HG03196 (cell line): ENCODE measurements at regions not wholly inside any gene's neighbourhood (a gene's known extent, or its start where the extent isn't known, plus 50 kb on each side); places are given as distances from the start of the nearest gene placed in this dataset.

Experiments
- ATAC-seq: cut with Tn5 transposase; IDR thresholded peaks from one replicate; pipeline ENCODE4 v1.9.1; 2021; ENCODE audit not compliant: unreplicated experiment

DNA sequence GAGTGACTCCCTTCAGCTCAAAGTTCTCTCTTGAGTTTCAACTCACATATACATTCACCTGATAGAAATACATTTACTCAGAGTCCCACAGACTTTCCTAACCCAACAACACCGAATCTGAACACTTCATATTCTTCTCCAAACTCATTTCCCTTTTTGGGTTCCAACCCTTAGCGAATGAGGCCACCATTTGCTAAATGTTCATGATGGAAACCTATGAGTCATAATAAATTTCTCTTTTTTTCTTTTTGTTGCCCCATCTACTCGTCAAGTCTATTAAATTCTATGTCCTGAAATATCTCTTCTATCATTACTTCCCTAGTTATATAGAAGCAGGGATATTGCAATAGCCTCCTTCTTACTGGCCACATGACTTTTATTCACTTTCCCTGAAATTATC, 100.1 kb downstream of the HLX start:
- no peak for ATAC-seq

DNA sequence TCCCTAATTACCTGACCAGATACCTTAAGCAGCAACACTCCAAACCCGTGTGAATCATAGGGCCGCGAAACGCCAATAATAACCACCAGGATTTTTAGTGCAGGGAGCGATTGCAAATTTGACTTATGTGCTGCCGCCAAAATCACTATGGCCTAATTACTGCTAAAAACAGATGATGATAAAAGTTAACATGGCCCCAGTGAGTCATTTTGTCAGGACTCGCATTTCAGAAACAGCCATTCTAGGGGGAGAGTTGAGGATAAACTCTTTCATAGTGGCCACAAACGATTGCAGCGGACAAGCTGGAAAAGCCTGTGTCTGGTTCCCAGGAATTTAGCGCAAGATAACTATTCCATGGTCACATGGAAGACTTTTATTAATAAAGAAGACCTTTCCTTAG, 103.4 kb downstream of the HLX start:
- ATAC-seq, result no peak

DNA sequence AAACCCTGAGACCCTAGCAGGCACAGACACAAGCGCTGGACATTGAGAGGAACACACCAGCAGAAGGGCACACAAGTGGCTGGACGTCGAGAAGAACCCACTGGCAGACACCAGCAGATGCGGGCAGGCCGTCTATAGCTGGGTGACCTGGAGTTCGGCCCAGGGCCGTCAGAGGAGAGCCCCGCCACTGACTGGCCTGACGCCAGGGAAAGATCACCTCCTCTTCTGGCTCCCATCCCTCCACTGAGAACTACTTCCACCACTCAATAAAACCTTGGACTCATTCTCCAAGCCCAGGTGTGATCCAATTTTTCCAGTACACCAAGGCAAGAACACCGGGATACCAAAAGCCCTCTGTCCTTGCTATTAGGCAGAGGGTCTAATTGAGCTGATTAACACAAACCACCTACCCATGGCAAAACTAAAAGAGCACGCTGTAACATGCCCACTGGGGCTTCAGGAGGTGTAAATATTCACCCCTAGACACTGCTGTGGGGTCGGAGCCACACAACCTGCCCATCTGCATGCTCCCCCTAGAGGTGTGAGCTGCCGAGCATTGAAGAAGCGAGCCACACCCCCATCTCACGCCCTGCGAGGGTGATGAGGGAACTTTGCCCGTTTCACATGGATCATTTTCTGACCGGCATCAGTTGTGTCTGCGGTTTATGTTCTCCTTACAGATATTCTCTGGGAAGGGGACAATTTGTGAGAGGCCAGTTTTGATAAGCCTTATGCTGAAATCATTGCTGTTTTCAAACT, 104.8 kb downstream of the HLX start:
- no peak for ATAC-seq

DNA sequence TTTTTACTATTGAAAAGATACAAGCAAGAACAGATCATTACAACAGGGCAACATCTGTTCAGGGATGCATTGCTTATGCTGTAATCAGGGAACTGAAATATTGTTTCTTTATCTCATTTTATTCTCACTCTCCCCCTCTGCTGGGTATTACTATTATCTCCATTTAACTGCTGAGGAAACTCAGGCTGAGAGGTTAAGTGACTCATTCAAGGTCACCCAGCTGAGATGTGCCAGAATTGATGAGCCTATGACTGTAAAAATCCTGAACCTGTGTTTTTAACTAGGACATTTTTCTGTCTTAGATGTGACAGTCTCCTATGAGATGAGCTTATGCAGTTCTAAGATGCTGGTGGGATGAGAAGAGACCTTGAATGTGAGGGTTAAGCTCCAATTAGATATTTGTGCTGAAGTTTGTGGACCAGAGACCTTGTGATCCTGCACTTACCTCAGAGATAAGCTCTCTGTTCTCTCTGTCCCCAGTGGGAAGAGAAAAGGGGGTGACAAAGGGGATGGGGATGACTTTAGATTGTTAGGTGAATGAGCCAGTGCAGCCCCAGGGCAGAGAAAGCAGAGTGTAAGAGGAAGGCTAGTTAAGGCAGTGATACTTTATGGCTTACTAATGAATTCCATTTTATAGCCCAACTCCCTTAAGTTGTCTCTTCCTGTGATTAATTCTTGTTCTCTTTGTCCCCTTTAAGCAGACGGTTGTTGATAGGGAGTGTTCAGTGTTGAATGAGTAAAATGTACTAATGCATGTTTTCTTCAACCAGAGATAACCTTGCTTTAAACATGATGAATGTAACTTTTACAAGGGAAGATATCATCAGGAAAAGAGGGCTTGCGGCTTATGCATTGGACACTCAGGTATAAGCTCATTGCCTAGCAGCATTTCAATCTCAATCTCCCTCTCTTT, 111.4 kb downstream of the HLX start:
- ATAC-seq, result no peak

DNA sequence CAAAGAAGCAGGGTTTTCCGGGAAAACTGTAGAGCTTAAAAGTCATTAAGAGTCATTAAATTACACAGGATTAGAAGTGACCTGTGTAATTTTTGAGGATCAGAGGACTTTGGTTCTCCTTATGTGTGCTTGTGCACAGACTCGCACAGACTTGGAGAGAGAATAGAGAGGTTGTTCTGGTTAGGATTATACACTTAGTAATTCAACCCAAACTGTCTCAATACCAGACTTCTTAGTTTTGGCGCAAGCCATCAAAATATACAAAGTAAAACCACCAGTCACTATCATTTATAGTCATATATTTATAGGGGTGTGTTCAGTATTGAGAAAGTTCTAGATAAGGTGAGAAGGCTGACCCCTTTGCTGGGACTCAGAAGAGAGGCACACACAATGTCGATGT, 112.3 kb downstream of the HLX start:
- ATAC-seq, result no peak

DNA sequence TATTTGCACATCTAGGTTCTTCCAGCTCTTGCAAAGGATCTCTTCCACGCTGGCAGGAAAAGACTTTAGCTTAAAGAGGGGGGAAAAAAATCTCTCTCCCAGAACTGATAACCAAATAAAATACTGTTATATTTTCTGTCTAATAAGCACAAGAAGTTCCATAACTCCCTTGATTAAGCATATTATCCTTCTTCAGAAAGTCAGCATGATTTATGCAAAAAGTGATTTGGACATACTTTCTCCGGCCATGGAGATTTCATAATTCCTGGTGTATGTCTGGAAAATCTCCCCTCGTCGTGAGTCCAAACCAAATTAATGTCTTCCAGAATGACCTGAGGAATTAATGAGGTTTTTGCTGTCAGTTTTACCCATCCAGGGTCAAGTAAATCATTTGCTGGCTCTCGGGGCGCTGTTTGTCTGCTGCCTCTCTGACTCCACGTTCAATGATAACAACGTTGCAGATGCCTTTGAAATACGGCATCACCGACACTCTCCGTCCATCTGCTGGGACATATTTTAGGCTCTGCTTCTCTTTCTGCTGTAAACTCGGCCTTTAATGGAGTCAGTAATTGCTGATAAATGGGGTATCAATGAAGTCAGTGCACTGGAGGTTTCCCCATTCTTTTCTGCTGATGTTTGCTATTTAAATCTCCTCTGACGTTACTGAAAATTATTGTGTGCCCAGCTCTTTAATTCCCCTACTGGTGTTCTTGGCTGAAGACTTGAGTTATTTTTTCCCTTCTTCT, 112.9 kb downstream of the HLX start:
- no peak for ATAC-seq

DNA sequence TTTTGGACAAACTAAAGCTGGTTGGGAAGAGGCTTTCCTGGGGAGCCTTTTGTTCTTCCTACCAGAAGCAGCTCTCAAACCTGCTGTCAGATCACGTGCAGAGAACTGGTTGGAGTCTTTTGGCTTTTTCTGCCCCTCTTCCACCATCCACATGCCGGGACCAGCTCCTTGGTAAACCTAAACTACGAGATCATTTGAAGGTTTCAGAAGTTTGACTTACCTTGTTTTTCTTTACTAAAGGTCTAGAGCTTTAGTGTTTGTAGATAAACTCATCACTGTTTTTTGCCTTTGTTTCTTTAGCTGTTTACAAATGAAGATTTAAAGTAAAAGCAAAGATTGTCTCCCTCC, 113.4 kb downstream of the HLX start:
- ATAC-seq, result no peak

DNA sequence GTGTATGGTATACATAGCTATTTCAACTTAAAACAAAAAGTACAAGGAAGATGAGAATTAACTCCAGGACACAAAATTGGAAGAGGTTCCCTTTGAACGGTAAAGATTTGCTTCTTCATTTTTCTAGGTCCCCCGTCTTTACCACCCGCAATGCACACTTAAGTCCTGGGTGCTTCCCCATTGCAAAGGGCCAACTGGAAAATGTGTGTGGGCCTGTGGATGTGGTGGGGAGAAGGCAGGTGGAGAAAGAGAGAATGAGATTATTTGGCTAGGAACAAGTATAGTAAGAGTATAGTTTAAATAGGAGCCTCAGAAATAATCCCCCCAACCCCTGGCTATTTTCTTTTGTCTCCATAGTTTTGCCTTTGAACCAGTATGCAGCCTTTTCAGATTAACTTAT, 115.4 kb downstream of the HLX start:
- no peak for ATAC-seq

DNA sequence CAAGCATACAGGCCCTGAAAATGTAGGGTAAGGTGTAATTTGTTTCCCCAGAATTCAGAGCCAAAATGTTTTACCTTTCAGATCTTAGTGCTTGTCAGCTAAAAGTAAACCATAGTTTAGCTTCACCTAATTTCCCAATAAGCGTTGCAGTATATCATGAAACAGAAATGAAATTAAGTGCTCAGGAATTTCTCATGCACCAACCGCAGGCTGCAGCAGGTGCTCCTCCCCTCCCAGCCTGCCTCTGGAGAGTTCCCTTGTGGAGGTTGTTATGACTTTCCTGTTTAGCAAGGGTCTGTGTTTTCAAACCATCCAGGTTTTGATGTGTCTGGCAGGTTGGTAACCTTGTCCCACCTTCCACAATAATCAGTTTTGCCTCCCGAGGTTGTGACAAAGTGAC, 118.5 kb downstream of the HLX start:
- ATAC-seq, result no peak

DNA sequence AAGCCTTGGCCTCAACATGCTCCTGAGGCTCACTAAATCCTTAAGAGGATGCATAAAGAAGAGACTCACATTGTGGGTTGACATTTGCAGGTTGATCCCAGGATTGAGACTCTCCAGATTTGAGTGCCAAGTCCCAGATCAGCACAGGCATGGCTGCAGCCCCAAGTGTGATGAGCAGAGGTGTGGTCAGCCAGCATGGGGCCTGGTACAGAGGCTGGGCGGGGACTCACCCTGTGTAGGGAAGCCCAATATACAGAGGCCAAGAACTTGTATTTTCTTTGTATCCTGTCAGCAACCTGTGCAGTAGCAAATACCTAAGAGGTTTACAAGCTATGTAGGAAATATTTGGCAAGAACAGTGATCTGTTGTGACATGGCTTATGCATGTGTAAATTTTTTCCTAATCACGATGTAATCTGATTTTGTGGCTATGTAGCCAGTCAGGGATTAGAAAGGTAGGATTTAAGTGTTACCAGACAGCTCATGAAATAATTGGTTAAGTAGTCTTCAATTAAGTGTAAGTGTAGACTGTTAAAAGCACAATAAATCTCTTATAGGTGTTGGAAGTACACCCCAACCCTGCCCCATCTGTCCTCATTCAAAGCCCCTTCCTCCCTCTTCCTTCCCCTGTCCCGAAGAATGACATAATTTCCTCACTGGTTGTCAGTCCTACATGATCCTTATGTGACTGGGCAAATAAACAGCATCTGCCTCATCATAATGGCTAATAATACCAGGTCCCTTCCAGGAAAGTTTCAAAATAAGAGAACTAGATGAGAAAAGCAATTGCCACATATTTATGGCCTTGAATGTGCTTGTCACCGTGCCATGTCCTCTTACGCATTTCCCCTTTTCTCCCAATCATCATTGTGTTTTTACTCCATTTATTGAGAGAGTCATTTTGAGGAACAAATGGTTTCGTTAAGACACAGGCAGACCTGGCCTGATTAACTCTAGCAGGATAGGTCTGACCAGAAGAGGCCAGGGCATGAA, 120.9 kb downstream of the HLX start:
- no peak for ATAC-seq

DNA sequence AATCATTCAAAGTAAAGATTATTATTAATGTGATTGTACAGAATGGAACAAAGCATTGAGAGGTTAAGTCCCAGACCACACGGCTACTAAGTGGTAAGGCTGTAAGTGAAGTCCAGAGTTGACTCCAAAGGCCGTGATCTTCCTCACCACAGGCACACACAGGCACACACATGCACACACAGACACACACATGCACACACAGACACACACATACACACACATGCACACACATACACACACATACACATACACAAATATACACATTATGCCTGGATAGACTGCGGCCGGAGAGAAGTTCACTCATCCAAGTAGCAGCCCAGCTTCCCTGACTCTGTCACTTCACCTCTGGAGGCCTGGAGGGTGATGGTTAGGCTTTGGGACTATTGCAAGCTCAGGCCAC, 121.9 kb downstream of the HLX start:
- no peak for ATAC-seq

DNA sequence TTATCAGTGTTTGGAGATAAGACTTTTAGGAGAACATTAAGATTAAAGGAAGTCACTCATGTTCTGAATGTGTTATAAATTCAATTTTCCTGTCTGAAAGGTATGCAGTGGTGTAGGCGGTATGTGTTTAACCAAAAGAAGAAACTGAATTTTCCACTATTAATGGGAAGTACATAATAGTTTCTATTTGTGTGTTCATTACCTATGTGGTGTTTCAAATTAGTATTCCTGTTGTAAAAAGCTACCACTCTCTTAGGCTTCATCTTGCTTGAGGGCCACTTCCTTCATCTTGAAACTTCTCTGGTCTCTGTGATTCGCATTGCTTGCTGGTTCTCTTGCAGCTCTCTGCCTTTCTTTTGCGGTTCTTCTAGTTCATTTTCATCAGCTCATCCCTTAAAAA, 123.4 kb downstream of the HLX start:
- no peak for ATAC-seq

DNA sequence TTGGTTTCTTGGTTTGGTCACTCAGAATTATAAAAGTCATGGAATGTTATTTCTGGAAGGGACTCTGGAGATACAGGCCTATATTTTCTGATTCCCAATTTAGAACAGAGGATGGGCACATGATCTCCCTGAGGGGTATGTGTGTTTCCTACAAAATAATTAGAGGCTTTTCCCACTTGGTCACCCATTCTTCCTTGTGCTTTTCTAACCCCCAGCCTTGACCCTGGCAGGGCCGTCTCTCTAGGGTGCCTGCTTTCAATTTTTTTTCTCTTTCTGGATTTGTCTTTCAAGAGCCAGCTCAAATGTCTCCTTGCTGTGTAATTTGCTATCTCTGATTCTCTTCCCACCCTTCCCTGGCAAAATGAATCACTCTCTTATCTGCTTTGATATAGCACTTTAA, 131.9 kb downstream of the HLX start:
- ATAC-seq, result no peak

DNA sequence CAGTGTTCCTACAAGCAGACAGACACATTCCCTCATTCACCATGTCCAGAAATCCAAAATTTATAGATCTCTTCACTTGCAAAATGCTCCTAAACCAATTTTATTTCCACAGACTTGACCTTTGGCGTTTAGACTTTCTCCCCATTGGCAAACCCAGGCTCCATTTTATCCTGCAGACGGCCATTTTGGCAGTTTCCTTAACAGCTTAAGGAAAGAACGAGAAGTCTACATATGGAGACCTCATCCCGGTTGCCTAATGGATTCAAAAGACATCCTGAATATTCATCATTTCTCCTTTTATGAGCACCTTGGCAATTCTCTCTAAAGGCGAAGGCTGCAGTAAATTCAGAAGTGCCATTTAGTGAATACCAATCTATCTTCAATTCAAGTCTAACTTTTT, 132.9 kb downstream of the HLX start:
- ATAC-seq, result no peak

DNA sequence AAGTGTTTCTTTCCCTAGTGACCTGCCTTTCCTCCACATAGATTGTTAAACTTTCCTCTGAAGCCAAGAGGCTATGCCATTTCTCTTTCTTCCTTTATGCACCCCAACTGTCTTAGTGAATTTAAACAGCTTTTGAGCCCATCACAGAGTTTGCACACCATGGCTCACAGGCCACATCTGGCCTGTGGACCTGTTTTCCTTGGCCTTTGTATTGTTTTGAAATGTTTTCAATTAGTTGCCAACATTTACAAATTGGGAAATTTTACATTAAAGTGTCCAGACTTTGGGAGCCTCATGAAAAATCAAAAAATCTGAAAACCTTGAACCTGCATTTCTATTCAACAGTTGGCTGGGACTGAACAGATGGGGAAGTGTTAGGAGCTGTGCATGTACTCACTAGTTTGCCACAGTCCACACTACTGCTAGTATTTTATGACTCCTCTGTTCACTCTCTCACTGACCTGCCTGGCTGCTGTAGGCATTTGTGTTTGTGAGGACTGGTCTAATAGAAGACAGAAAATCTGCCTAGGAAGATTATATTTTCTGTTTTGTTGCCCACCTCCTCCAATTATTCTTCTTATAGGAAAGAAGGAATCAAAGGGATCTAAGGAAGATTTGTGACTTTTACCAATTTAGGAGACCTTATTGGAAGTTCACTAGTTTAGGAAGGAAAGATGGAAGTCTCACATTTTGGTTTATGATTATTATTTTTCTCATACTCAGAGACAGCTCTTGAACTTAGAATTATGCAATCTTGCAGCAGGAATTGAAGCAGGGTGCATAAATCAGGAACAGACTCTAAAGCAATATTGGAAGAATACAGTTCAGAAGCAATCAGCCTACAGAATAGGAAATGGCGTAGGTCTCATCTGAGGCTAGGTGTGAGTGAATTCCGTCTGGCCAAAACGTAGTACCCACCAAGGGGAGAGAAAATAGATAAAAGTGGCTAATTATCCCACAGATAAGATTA, 134.7 kb downstream of the HLX start:
- ATAC-seq, result no peak

DNA sequence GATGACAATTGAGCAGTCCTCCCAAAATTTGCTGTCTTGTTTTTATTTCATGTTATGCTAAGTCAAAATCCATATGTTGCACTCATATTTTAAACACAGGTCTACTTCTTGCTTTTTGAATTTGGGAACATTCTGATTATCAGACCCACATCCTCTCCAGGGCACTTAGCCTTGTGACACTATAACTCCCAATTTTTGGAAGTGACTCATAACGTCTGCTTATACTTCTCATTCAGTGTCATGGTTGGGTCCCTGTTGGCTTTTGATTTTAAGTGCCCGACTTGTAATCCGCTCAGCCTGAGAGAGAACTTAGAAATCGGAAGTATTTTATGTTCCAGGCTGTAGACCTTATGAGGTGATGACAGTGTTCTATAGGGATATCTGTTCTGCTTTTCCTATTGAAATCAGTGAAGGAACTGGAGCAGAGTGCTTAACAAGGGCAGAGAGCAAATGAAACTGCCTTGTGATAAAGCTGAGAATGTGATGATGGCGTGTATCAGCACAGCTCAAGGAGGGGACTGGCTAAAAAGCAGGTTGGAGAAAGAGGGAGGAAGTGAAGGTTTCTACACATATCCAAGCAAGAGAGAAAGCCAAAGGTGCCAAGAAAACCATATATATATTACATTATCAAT, 136.0 kb downstream of the HLX start:
- ATAC-seq, result no peak

DNA sequence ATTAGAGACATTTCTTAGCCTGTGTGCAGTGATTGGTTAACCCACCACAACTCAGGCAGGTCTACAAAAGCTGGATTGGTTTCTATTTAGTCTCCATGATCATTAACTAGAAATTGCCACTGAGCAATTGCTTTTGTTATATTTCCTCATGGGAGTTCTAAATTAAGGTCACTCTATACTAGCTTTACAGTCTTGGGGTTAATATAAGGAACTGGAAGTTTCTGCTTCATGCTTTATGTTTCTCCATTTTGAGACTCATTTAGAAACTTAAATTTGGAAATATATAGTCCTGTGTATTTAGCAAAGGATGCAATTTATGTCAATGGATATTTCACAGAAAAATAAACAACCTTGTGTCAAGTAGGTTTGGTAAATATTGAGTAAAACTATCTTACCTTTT, 137.5 kb downstream of the HLX start:
- ATAC-seq, result no peak

DNA sequence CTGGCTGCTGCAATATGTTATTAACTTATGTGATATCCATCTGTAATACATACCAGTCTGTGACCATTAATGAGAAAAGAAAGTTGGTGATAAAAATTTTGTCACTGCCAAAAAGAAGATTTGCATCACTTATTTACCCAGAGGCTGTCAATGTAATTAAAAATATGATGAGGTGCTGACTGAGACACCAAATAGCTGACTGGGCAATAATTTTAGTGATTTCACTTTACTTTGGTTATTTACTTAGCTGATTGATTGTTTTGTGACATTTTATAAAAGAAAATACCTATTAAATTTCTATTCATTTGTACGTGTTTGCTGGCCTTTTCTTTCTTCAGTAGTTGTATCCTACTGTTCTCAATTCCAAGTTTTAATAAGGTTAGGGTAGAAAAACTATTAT, 139.2 kb downstream of the HLX start:
- no peak for ATAC-seq

DNA sequence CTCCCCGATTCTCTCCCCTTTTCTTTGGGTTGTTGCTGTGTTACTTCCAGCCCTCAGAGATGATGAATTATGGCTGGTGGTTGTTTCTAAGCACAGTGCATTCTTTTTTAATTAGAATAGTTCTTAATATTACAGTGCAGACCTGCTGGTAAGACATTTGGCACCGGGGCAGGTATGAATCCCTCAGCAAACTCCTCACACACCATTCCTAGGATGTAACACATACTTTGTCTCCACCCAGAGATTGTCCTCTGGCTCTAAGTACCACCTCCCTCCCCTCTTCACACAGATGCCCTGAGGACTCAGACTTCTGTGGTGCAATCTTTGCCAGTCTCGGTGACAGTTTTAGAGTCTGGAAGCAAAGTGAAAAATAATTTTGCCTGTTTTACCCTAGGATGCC, 143.1 kb downstream of the HLX start:
- no peak for ATAC-seq
